Tibial nerve (tissue), 4 donors: ENCODE measurements at regions not wholly inside any gene's neighbourhood (a gene's known extent, or its start where the extent isn't known, plus 50 kb on each side); places are given as distances from the start of the nearest gene placed in this dataset.

ENCODE experiments used
- DNase-seq, 2 donors: peaks; one replicate each; pipeline ENCODE4 v3.0.0-alpha.2; 2019; ENCODE audit warnings: low spot score in 2 of 2
- H3K27ac ChIP-seq, 4 donors: fragments of 200-600 bp; sonication (generic) in 3 of 4; one replicate each; pipeline ENCODE4 v1.5.1; 2017 to 2019; ENCODE audit warnings: mild to moderate bottlenecking in 1 of 4
- H3K27me3 ChIP-seq, 2 donors: fragments of 200-600 bp; sonication (generic) in 1 of 2; one replicate each; pipeline versions ENCODE4 v1.5.1 to v1.6.0; 2017 to 2019
- H3K36me3 ChIP-seq, 3 donors: fragments of 200-600 bp; sonication (generic); one replicate each; pipeline ENCODE4 v1.5.1; 2018 to 2019
- H3K4me1 ChIP-seq, 4 donors: fragments of 200-600 bp; sonication (generic) in 3 of 4; one replicate each; pipeline ENCODE4 v1.5.1; 2017 to 2019
- H3K4me3 ChIP-seq, 4 donors: fragments of 200-600 bp; sonication (generic) in 3 of 4; one replicate each; pipeline ENCODE4 v1.5.1; 2017 to 2019; ENCODE audit warnings: mild to moderate bottlenecking in 1 of 4, moderate library complexity in 1 of 4
- H3K9me3 ChIP-seq, 4 donors: fragments of 200-600 bp; sonication (generic) in 3 of 4; one replicate each; pipeline ENCODE4 v1.5.1; 2017 to 2019
- EP300 ChIP-seq, 2 donors: sonication (generic); formaldehyde crosslinking; IDR thresholded peaks; one replicate each; pipeline ENCODE4 v1.6.1; 2017; ENCODE audit warnings: antibody characterized with exemption in 2 of 2, mild to moderate bottlenecking in 1 of 2
- POLR2A ChIP-seq, 2 donors: fragments of 450-650 bp; IDR thresholded peaks; one replicate each; pipeline ENCODE4 v1.6.1; 2017; ENCODE audit warnings: antibody characterized with exemption in 2 of 2, mild to moderate bottlenecking in 2 of 2, moderate library complexity in 2 of 2
- WGBS, 2 donors: methylation state at CpG; one replicate each; pipeline ENCODE4 v1.1.5; 2018; 5-methylcytosine and 5-hydroxymethylcytosine counted together
- TF ChIP-seq, protein P1 (sequence below), 5 experiments: fragments of 200-600 bp in 3 of 5; fragments of 450-650 bp in 2 of 5; sonication (generic) in 3 of 5; IDR thresholded peaks; one replicate each; pipeline ENCODE4 v1.5.1; 2016 to 2019; ENCODE audit warnings: antibody characterized with exemption in 5 of 5, mild to moderate bottlenecking in 3 of 5, moderate library complexity in 2 of 5

DNA sequence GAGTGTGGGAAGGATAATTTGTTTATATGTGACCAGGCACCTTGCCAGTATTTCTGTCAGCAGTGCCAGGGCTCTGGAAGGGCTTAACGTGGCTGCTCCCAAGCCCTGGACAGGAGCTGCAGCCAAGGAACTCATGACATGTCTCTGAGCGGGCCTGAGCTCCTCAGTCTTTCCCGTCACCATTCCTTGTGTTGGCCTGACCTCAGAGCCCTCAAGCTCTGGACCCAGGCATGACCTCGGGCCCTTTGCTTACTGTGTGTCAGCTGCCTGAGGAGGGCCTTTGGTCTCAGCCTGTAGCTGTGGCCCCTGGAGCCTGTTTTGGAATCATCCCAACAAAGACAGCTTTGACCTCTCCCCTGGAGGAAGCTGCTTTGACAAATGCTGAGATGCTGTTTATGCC, 264.1 kb upstream of the PLET1 start:
- TF ChIP-seq POLR2A (IDR thresholded peaks at IDR 0.05) (no peak), EP300 (IDR thresholded peaks at IDR 0.05) (no peak)
- TF ChIP-seq, protein P1, sequence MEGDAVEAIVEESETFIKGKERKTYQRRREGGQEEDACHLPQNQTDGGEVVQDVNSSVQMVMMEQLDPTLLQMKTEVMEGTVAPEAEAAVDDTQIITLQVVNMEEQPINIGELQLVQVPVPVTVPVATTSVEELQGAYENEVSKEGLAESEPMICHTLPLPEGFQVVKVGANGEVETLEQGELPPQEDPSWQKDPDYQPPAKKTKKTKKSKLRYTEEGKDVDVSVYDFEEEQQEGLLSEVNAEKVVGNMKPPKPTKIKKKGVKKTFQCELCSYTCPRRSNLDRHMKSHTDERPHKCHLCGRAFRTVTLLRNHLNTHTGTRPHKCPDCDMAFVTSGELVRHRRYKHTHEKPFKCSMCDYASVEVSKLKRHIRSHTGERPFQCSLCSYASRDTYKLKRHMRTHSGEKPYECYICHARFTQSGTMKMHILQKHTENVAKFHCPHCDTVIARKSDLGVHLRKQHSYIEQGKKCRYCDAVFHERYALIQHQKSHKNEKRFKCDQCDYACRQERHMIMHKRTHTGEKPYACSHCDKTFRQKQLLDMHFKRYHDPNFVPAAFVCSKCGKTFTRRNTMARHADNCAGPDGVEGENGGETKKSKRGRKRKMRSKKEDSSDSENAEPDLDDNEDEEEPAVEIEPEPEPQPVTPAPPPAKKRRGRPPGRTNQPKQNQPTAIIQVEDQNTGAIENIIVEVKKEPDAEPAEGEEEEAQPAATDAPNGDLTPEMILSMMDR (IDR thresholded peaks at IDR 0.05), result no peak
- peak overlapping the region in 2 of 4 donors; percentile 30 to 73 for H3K27ac ChIP-seq
- no peak overlapping the region for H3K4me3 ChIP-seq
- H3K9me3 ChIP-seq, result no peaks in the 10 kb centered on the region
- H3K27me3 ChIP-seq, result no peaks in the 10 kb centered on the region
- 30 to 43% methylated on average over 3 to 4 of the region's 4 CpGs for WGBS, 2 donors
- H3K4me1 ChIP-seq, result peaks cover 0 to 17% (median 7%) of the 10 kb centered on the region in 4 donors
- H3K36me3 ChIP-seq, result no peaks in the 10 kb centered on the region
- peak in 1 of 2 donors; percentile 13 for DNase-seq

DNA sequence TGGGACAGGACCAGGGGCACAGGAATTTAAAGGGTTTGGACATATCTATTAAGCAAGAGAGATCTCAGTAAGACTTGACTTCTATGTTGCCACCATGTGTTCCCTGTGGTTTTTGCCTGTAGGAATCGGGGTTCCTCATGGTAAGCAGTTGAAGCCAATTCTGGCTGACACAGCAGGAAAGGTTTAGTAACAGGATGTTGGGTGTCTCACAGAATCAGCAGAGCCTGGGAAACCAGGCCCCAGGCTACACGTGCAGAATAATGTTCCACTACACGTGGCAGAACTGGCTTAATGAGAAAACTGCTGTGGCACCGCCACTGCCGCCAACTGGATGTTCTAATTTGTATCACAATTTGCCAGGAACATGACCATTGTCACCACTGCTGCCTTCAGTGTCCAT, 264.6 kb upstream of the PLET1 start:
- peak in 1 of 2 donors; percentile 34 for DNase-seq
- WGBS, 2 donors, result 47 to 66% methylated on average over 5 of the region's 5 CpGs
- Histone ChIP-seq H3K4me1 (peaks cover 0 to 17% (median 7%) of the 10 kb centered on the region in 4 donors), H3K9me3 (no peaks in the 10 kb centered on the region), H3K4me3 (no peak overlapping the region), H3K27ac (peak overlapping the region in 1 of 4 donors; percentile 73), H3K27me3 (no peaks in the 10 kb centered on the region), H3K36me3 (no peaks in the 10 kb centered on the region)
- TF ChIP-seq EP300 (IDR thresholded peaks at IDR 0.05), result peak in 1 of 2 donors; percentile 58
- TF ChIP-seq POLR2A (IDR thresholded peaks at IDR 0.05), result no peak
- TF ChIP-seq, protein P1 (IDR thresholded peaks at IDR 0.05), result peak in 1 of 5 experiments; percentile 7

DNA sequence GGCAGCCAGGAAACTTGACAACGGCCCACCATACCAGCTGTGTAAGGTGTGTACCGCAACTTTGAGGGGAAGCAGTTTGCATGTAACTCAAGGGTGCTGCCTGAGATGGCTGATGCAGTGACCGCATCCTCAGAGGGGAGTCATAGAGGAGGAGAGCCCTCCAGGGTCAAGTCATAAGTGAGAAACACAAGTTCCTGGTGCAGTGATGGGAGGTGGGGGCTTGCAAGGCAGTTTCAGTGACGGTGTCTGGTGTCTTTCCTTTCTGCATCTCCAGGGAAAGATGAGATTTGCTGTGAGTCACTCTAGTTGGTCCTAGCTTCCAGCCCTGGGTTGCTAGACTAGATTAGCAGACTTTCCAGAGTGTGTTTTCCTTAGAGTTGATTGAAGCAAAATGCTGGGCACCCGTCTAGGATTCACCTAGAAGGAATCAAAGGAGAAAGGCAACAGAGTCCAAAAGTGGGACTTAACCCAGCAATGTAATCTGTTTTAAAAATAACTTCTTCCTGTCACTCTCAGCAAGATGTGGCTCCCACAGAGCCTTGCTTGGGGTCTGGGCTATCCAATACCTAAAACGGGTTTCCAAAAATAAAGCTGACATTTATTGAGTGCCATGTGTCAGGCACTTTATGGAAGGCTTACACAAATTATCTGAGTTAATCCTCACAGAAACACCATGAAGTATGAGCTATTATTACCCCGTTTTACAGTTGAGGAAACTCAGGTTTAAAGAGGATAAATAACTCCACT, 265.4 kb upstream of the PLET1 start:
- 59 to 60% methylated on average over 7 of the region's 7 CpGs for WGBS, 2 donors

GRCh38 chr11:112526699-112527416, 266.2 kb upstream of the PLET1 start:
- no peak for DNase-seq
- Histone ChIP-seq H3K36me3 (no peaks in the 10 kb centered on the region), H3K27ac (no peak overlapping the region), H3K4me1 (peaks cover 0 to 17% (median 7%) of the 10 kb centered on the region in 4 donors), H3K27me3 (no peaks in the 10 kb centered on the region), H3K4me3 (no peak overlapping the region), H3K9me3 (no peaks in the 10 kb centered on the region)
- TF ChIP-seq, protein P1 (IDR thresholded peaks at IDR 0.05), result no peak
- TF ChIP-seq EP300 (IDR thresholded peaks at IDR 0.05), result no peak
- no peak for TF ChIP-seq POLR2A (IDR thresholded peaks at IDR 0.05)
- WGBS, 2 donors, result 46 to 62% methylated on average over 2 of the region's 2 CpGs

More for the DNA sequence above, 265.4 kb upstream of the PLET1 start:
- Histone ChIP-seq H3K4me3 (no peak overlapping the region), H3K27ac (no peak overlapping the region), H3K9me3 (no peaks in the 10 kb centered on the region), H3K27me3 (no peaks in the 10 kb centered on the region), H3K4me1 (peaks cover 0 to 17% (median 7%) of the 10 kb centered on the region in 4 donors), H3K36me3 (no peaks in the 10 kb centered on the region)
- TF ChIP-seq, protein P1 (IDR thresholded peaks at IDR 0.05), result no peak
- TF ChIP-seq EP300 (IDR thresholded peaks at IDR 0.05) (no peak), POLR2A (IDR thresholded peaks at IDR 0.05) (no peak)
- DNase-seq, result no peak

- Histone ChIP-seq H3K9me3 (no peaks in the 10 kb centered on the region), H3K4me3 (no peak overlapping the region), H3K36me3 (no peaks in the 10 kb centered on the region), H3K27ac (no peak overlapping the region), H3K27me3 (no peaks in the 10 kb centered on the region), H3K4me1 (peaks cover 0 to 13% (median 6%) of the 10 kb centered on the region in 4 donors)
- no peak for TF ChIP-seq EP300 (IDR thresholded peaks at IDR 0.05)
- TF ChIP-seq POLR2A (IDR thresholded peaks at IDR 0.05), result no peak
- TF ChIP-seq, protein P1 (IDR thresholded peaks at IDR 0.05), result no peak
- no peak for DNase-seq
- WGBS, 2 donors, result 75 to 81% methylated on average over 4 of the region's 4 CpGs
Observed at GRCh38 chr11:112529071-112529470, 268.4 kb upstream of the PLET1 start.
